GM19025 (cell line): ENCODE measurements at regions not wholly inside any gene's neighbourhood (a gene's known extent, or its start where the extent isn't known, plus 50 kb on each side); places are given as distances from the start of the nearest gene placed in this dataset.
"Not testable (repeated sequence)": the region's sequence is repeated elsewhere in the genome, so short reads cannot be mapped to it uniquely, and the experiment has no call there.

ENCODE experiments used
- ATAC-seq: cut with Tn5 transposase; IDR thresholded peaks from one replicate; pipeline ENCODE4 v1.9.1; 2021; ENCODE audit warnings: mild to moderate bottlenecking, low read depth, moderate library complexity; ENCODE audit not compliant: unreplicated experiment

DNA sequence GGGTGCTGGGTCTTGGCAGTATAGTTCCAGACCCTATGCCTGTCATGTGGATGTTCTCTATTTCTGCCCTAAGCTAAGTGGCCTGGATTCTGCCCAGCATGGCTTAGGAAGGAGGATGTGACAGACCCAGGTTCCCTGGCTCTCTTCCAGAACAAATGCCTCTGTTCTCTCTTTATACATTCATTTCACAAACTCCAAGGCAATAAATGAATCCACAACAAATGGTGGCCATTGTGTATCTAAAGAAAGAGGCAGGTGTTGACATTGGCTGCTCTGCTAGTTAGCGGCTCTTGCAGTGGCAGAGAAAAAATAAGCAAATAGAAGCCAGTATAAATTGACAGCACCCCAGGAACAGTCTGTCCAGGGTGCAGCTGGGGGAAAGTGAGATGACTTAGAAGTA, 298.6 kb downstream of the SUCLG1 start:
- ATAC-seq = no peak

DNA sequence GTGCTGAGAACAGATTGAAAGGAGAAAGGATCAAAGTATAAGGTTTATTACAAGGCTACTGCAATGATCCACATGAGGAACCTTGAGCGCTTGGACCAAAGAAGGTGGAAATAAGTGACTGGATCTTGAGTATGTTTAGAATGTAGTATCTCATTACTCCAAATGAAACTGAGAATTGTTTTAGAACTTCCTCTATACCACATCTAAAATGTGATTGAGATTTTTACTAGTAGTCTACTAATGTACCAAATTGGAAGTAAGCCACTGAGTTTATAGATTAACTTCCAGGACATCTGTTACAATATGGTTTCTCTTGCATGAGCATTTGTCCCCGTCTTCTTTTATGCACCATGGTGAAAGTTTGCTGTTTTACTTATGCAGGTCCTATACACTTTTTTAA, 300.5 kb downstream of the SUCLG1 start:
- ATAC-seq = no peak

DNA sequence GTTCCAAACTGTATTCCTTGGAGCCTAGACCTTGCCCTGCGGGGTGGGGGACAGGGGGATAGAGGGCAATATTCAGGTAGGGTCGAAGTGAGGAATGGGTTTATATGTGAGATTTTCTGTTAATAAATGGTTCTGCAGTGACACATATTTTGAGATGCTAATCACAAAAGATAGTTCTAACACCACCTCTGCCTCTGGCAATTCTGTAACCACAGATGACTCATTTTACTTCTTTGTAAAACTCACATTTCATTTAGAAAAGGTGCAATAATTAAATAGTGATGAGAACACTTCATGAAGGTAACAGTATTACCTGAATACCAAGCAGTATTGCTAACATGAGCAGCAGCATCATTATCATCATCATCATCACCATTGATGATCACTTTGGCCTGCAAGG, 306.6 kb downstream of the SUCLG1 start:
- ATAC-seq = no peak

DNA sequence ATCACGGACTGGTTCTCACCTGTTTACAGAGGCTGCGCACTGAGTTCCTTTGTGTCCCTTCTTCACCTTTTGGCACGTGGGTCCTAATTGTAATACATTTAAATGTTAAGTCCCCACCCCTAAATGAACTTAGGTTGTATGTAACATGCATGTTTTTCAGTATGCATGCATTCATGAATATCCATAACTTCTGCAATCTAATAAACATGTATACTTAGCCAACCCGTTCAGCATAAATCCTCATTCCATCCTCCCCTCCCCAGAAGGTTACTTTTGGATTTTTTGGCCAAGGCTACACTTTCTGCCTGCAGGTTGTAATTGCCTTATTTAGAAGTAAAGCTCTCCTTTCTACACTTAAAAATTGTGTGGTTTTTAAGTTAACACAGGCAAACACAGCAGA, 314.7 kb downstream of the SUCLG1 start:
- ATAC-seq = no peak

DNA sequence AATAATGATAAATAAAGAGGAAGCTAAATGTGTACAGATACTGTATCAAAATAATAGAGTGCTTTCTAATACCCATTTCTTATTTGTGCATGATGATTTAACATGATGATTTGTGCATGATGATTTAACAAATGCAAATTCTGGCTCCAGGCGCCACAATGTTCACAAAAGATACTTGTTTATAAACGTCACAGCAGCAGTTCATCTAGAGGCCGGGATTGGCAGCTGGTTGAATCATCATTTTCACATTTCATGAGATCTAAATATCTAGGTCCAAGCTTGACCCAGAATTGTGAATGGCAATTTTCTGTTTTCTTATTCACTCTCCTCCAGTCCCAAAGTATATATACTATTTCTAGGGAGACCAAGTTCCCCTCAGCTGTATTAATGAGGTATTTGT, 322.0 kb downstream of the SUCLG1 start:
- no peak for ATAC-seq

DNA sequence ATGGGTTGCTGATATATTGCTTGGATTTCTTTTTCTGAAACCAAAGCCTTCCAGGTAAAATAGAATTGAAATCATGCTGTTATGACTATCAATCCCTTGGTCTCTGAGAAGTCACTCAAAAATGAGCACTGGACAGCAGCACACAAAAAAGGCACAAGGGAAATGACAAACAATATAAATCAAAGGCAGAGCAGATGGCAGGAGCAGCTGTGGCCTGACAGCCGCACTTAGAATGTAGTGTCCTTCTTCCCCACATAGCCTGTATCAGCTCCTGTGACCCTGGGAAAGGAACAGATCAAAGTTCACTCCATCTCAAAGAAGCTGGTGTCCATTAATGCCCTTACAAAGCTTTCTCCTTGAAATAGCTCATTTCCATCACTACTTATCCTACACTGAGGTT, 326.7 kb downstream of the SUCLG1 start:
- no peak for ATAC-seq

DNA sequence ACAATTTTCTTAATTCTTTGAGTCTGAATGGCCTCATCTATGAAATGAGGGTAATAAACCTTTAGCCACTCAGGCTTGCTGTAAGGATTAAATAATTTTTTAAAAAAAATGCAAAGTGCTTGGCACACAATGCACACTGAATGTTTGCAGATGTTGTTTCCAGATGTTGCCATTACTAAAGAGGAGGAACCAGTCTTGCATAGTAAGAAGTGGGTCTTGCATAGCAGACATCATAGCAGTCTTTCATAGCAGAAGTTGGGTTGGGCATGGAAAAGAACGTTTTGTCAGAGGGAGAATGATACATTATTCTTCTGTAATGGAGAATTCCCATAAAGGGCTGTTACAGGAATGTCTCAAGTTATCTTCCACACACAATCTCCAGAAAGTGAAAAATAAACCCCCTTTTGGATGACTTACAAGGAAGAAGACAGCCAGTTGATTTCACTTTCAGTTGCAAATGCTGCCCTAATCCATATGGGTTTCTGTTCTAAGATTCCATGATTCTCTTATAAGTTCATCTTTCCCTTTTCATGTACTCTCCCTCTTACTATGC, 327.7 kb downstream of the SUCLG1 start:
- ATAC-seq = no peak

DNA sequence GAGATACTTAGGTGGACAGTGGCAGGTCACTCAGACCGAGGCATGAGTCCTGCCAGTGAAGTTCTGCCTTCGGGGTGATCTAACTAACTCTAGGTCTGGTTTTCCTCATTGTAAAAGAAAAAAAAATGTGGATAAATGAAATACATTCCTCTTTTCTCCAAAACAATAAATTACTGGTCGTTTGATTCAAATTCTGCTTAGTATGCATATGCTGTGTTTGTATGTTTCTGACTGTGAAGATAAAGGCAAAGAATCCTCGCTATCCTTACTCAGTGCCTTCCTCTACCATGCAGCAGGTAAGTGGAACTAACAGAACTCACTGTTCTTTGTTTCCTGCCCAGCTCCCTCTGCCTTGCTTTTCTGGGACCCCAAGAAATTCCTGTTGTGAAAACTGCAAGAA, 330.1 kb downstream of the SUCLG1 start:
- ATAC-seq = no peak

DNA sequence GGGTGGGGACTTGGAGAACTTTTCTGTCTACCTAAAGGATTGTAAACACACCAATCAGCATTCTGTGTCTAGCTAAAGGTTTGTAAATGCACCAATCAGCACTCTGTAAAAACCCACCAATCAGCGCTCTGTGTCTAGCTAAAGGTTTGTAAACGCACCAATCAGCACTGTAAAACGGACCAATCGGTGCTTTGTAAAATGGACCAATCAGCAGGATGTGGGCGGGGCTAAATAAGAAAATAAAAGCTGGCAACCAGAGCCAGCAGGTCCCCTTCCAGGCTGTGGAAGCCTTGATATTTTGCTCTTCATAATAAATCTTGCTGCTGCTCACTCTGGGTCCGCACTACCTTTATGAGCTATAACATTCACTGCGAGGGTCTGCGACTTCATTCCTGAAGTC, 331.3 kb downstream of the SUCLG1 start:
- ATAC-seq = not testable (repeated sequence)

DNA sequence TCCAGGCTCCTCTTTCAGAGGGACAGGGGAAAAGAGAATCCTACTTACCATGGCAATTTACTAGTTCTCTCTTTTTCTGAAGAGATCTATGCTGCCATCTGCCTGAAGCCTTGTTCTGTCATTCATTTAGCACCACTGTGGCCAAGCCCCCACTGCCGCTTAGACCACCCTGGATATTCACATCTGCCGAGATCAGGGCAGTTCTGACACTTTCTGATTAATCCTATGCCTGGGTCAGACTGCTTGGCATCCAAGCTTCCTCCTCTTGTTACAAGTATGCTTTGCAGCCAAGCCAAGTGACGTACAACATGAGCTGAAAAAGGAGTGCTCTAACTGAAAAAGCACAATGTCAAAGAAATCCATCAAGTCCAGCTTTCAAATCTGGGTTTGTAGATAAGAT, 332.6 kb downstream of the SUCLG1 start:
- ATAC-seq = no peak

DNA sequence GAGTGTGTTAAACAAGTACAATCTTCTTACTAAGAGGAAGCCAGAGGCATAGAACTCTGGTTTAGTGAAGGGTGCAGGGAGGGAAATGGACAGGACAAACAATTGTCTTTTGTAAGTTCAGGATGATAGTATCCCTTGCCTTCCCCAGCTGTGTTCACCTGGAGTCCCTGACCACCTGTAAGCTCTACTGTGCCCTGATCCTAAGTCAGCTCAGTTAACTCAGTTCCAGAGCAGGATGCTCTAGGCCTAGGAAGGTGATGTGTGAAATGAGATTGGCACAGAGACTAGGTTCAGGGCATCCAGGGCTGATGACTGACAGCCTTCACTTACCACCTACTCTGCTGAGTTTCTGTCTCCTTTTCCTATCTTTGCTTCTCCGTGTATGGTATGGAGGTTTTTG, 333.0 kb downstream of the SUCLG1 start:
- ATAC-seq = no peak

DNA sequence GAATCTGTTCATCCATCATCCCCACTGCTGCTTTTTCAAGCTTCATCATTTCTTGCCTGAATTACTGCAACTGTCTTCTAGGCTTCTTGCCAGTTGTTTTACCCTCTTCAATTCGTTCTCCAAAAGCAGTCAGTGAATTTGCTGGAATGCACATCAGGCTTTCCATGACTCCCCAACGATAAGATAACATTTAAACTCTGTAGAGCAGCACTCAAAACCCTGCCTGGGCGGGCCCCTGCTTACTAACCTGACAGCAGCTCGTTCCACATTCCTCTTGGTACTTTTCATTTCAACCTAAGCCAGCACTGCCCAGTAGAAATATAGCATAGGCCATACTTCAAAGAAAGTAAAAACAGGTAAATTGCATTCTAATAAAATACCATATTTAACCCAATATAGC, 342.9 kb downstream of the SUCLG1 start:
- ATAC-seq = no peak

DNA sequence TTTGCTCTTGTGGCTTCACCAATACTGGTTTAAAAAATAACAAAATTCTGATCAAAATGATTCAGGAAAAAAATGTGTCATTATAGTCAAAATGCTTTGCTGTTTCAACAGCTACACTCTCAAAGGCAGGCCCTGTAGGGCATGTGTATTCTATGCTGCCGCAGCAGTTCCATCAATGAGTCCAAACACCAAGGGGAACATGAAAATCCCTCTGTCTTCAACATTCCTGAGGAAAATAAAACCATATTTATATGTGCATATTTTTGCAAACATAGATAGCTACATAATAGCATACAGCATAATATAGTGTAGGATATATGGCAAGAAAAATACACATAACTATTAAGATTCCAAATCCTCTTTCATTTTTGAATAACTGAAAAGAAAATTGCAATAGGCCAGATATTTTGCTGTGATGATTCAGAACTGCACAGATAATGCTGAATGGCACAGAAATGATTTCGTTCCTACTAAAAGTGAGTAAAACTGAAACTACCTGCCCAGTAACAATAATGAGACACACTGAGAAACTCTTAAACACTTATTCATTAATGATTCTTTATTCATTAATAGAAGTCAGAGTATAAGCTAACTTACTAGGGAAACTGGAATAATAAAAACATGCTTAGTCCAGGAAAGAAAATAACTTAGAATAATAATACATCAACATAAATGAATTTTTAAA, 343.8 kb downstream of the SUCLG1 start:
- peak; percentile 92 for ATAC-seq

DNA sequence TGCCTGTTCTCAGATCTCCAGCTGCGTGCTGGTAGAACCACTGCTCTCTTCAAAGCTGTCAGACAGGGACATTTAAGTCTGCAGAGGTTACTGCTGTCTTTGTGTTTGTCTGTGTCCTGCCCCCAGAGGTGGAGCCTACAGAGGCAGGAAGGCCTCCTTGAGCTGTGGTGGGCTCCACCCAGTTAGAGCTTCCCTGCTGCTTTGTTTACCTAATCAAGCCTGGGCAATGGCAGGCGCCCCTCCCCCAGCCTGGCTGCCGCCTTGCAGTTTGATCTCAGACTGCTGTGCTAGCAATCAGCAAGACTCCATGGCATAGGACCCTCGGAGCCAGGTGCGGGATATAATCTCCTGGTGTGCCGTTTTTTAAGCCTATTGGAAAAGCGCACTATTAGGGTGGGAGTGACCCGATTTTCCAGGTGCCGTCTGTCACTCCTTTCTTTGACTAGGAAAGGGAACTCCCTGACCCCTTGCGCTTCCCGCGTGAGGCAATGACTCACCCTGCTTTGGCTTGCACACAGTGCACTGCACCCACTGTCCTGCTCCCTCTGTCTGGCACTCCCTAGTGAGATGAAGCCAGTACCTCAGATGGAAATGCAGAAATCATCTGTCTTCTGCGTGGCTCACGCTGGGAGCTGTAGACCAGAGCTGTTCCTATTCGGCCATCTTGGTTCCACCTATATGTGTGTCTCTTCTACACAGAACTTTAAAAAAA, 355.1 kb downstream of the SUCLG1 start:
- ATAC-seq = not testable (repeated sequence)

DNA sequence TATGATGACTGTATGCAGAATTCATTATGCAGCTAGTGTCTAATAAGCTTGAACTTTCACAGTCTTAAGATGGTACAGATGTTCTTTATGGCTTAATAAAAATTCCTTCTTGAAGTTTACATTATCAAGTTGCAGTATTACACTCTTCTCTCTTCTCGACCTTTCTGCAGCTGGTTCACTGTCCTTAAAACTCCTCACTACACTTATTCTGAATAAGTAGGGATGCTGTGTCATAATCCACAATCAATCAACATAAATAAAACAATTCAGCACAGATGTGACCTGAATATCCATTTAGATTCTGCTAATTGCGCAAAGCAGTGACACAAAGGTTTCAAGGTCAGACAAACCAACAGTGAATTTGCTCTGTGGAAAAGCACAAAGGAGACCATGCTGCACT, 356.8 kb downstream of the SUCLG1 start:
- ATAC-seq = no peak

DNA sequence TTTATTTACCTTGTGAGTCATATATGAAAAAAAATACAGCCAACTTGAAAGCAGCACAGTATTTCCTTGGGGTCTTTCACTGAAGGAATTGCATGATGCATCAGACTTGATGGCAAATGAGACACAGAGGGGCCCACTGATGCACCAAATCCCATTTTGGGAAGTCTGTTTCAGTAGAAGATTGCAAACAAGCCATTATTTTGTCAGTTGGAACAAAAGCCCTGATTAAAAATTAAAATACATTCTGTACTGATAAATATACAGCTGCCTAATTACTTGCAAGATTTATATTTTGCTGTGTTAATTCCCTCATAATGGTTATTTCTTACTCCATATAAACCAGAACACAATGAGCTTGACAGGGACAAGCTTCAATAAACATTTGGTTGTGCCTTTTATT, 370.4 kb downstream of the SUCLG1 start:
- no peak for ATAC-seq

DNA sequence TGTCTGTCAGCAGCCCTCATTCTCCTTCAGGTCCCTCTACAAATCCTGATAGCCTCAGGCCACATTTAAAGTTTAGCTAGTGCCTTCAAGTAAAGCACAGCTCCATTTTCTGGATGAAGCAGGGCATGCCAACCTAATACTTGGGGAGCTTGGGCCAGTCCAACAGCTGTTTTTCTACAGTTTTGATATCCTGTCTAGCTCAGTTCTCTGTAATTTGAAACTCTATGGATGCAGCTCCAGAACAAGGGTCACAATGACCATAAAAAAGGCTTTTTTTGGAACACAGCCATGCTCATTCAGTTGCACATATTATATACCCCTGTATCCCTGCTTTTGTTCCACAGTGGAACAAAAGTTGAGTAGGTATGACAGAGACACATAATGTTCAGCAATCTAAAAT, 373.5 kb downstream of the SUCLG1 start:
- ATAC-seq = no peak

DNA sequence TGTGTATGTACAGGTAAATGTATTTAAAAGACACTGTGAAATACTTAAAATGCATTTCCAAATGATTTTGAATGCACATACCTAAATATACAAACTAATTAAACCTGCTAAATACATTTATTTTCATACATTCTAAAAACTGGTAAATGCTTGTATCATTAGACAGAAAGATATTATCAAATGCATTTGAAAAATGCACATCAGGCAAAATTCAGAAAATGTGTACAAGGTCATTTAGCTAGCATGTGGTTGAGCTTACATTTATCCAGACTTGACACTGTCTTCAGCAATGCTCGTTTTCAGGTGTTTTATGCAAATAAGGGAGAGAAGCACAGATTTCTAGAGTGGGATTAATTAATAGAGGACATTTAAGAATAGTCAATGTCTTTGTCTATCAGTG, 374.2 kb downstream of the SUCLG1 start:
- no peak for ATAC-seq

DNA sequence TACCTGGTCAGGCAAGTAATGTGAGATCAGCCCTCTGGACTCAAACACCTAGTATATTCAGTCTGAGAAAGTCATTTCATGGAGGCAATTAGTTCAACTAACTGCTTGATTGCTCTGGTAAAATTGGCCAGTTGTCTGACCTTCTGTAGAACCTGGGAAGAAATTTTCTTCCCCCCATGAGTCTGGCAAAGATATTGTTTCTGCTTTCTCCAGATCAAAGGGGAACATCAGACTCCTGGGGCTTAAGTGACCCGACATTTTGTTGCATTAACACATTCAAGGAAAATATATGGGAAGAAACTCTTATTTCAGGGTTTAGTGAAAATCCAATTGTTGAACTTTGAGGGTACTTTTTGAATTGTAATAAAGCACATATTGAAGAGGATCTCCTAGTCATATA, 375.1 kb downstream of the SUCLG1 start:
- ATAC-seq = no peak

DNA sequence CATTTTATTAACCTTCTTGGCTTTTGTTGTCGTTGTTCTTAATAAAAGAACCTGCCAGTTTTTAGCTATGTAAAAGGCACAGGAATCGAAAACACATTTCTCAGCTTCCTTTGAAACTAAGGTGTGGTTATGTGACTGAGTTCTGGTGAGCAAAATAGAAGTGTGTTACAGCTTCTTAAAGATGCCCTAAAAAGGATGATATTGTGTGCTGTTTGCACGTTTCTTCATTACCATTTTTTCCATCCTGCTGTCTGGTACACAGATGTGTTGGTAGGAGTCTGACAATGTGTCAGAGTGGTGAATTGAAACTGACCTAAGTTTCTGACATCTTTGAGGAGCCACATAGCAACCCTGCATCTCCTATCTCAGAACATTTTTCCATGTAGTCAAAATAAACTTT, 380.6 kb downstream of the SUCLG1 start:
- no peak for ATAC-seq

DNA sequence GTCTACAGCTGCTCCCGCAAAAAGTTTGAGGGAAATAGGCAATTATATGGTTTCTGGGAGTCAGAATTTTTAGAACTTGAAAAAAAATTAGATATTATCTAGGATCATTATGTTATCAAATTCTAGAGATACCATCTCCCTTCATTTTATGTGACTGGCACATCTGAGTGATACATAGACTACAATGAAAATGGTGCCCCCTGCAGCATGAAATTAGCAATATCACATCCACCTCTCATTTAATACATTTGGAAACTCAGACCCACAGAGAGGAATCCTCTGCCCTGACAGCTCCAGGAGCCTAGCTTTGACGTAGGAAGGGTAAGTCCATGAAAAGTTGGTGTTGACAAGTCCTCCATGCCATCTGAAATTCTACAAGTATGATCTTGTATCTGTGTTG, 381.6 kb downstream of the SUCLG1 start:
- no peak for ATAC-seq

DNA sequence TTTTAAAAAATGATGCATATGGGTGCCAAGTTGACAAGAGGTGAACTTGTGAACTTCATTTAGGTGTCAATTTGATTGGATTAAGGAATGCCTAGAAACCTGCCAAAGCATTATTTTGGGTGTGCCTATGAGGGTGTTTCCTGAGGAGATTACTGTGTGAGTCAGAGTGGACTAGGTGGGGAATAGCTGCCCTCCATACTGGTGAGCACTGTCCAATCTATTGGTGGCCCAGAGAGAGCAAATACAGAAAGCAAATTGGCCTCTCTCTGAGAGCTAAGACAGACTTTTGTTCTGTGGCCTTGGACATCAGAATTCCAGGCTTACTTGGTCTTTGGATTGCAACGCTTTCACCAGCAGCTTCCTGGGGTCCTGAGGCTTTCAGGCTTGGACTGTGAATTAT, 388.0 kb downstream of the SUCLG1 start:
- no peak for ATAC-seq
